Mammary epithelial cell (primary cell): ENCODE measurements at regions not wholly inside any gene's neighbourhood (a gene's known extent, or its start where the extent isn't known, plus 50 kb on each side); places are given as distances from the start of the nearest gene placed in this dataset.

Experiments
- EZH2 ChIP-seq: IDR thresholded peaks from 2 replicates; pipeline ENCODE4 v1.6.1; 2012; ENCODE audit warnings: low read length, inconsistent platforms, borderline replicate concordance
- TF ChIP-seq, protein P1 (sequence below), 2 donors: IDR thresholded peaks in 1 of 2; conservative IDR thresholded peaks in 1 of 2; 2 replicates each; pipeline ENCODE4 v1.5.1; 2011 to 2012; ENCODE audit warnings: inconsistent platforms in 2 of 2, low read length in 2 of 2, mild to moderate bottlenecking in 2 of 2, control low read depth in 1 of 2, low read depth in 1 of 2; ENCODE audit not compliant: insufficient read depth in 1 of 2; ENCODE audit errors: extremely low read depth in 1 of 2

DNA sequence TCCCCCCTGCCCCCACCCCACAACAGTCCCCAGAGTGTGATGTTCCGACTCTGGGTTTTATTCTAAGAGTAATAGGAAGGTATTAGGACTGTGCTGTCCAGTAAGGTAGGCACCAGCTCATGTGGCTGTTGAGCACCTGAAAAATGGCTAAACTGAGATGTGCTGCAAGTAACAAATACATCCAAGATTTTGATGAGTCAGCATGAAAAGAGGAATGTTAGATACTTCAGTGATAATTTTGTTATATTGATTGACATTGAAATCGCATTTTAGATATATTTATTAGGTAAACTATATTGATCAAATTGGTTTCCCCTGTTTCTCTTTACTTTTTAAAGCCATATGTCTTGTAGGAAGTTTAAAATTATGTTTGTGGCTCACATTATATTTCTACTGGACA lies 147.8 kb downstream of the FTCDNL1 start:
- TF ChIP-seq, protein P1, sequence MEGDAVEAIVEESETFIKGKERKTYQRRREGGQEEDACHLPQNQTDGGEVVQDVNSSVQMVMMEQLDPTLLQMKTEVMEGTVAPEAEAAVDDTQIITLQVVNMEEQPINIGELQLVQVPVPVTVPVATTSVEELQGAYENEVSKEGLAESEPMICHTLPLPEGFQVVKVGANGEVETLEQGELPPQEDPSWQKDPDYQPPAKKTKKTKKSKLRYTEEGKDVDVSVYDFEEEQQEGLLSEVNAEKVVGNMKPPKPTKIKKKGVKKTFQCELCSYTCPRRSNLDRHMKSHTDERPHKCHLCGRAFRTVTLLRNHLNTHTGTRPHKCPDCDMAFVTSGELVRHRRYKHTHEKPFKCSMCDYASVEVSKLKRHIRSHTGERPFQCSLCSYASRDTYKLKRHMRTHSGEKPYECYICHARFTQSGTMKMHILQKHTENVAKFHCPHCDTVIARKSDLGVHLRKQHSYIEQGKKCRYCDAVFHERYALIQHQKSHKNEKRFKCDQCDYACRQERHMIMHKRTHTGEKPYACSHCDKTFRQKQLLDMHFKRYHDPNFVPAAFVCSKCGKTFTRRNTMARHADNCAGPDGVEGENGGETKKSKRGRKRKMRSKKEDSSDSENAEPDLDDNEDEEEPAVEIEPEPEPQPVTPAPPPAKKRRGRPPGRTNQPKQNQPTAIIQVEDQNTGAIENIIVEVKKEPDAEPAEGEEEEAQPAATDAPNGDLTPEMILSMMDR (conservative IDR thresholded peaks at IDR 0.05 in 1 of 2, IDR thresholded peaks at IDR 0.05 in 1 of 2; ENCODE audit: extremely low read depth in 1 of 2, insufficient read depth in 1 of 2, low read depth in 1 of 2, low read length in 2 of 2): no peak
- TF ChIP-seq EZH2: no peak
